ENCODE measurements at regions not wholly inside any gene's neighbourhood (a gene's known extent, or its start where the extent isn't known, plus 50 kb on each side); places are given as distances from the start of the nearest gene placed in this dataset.

DNA sequence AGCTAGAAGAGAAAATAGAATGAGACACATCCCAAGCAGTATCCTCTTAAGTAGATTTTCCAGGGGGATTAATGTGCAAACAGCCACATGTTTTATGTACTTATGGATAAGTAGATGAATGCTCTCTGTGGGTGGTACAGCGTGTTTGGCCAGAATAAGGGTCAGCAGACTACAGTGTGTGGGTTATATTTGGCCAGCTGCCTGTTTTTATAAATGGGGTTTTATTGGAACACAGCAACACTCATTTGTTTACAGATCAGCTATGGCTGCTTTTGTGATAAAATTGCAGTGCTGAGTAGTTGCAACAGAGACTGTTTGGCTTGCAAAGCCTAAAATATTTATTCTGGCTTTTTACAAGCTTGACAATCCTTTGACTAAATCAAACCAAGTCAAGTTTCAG is 780.2 kb upstream of the SEL1L start:
- H3K79me2 ChIP-seq = no peaks in the 10 kb centered on the region
- TF ChIP-seq CTCF (IDR thresholded peaks at IDR 0.05) = no peak

GRCh38 chr14:82328442-82328841 is 794.8 kb upstream of the SEL1L start:
- Histone ChIP-seq H3K9me3 (ENCODE audit: control insufficient read depth, low read length) (no peaks in the 10 kb centered on the region), H3K4me1 (no peaks in the 10 kb centered on the region), H3K27ac (no peak overlapping the region), H3K79me2 (no peaks in the 10 kb centered on the region), H2AFZ (no peak overlapping the region), H3K4me3 (ENCODE audit: low read depth, low read length) (no peak overlapping the region), H3K4me2 (ENCODE audit: low read length) (no peak overlapping the region), H3K27me3 (ENCODE audit: control insufficient read depth, insufficient read depth, low read length) (no peaks in the 10 kb centered on the region), H3K9ac (no peak overlapping the region), H3K36me3 (ENCODE audit: control insufficient read depth, insufficient read depth, low read length) (no peaks in the 10 kb centered on the region)
- TF ChIP-seq CTCF (IDR thresholded peaks at IDR 0.05) = no peak

More for the DNA sequence above, 780.2 kb upstream of the SEL1L start:
- Histone ChIP-seq H3K9me3 (ENCODE audit: control insufficient read depth, low read length) (no peaks in the 10 kb centered on the region), H3K27ac (no peak overlapping the region), H3K4me2 (ENCODE audit: low read length) (no peak overlapping the region), H3K27me3 (ENCODE audit: control insufficient read depth, insufficient read depth, low read length) (no peaks in the 10 kb centered on the region), H3K4me3 (ENCODE audit: low read depth, low read length) (no peak overlapping the region), H3K36me3 (ENCODE audit: control insufficient read depth, insufficient read depth, low read length) (no peaks in the 10 kb centered on the region), H3K9ac (no peak overlapping the region), H3K4me1 (no peaks in the 10 kb centered on the region), H2AFZ (no peak overlapping the region)

GRCh38 chr14:82341261-82341810 is 807.7 kb upstream of the SEL1L start:
- Histone ChIP-seq H2AFZ (no peak overlapping the region), H3K9ac (no peak overlapping the region), H3K79me2 (no peaks in the 10 kb centered on the region), H3K36me3 (ENCODE audit: control insufficient read depth, insufficient read depth, low read length) (no peaks in the 10 kb centered on the region), H3K4me2 (ENCODE audit: low read length) (no peak overlapping the region), H3K27ac (no peak overlapping the region), H3K4me3 (ENCODE audit: low read depth, low read length) (no peak overlapping the region), H3K9me3 (ENCODE audit: control insufficient read depth, low read length) (no peaks in the 10 kb centered on the region), H3K27me3 (ENCODE audit: control insufficient read depth, insufficient read depth, low read length) (no peaks in the 10 kb centered on the region), H3K4me1 (no peaks in the 10 kb centered on the region)
- no peak for TF ChIP-seq CTCF (IDR thresholded peaks at IDR 0.05)

GRCh38 chr14:82342596-82342995 is 808.9 kb upstream of the SEL1L start:
- TF ChIP-seq CTCF (IDR thresholded peaks at IDR 0.05) = no peak
- no peak overlapping the region for H2AFZ ChIP-seq
- no peak overlapping the region for H3K4me3 ChIP-seq (ENCODE audit: low read depth, low read length)
- no peaks in the 10 kb centered on the region for H3K4me1 ChIP-seq
- no peak overlapping the region for H3K9ac ChIP-seq
- no peaks in the 10 kb centered on the region for H3K79me2 ChIP-seq
- H3K27me3 ChIP-seq (ENCODE audit: control insufficient read depth, insufficient read depth, low read length) = no peaks in the 10 kb centered on the region
- no peaks in the 10 kb centered on the region for H3K9me3 ChIP-seq (ENCODE audit: control insufficient read depth, low read length)
- H3K36me3 ChIP-seq (ENCODE audit: control insufficient read depth, insufficient read depth, low read length) = no peaks in the 10 kb centered on the region
- no peak overlapping the region for H3K4me2 ChIP-seq (ENCODE audit: low read length)
- no peak overlapping the region for H3K27ac ChIP-seq

- no peak overlapping the region for H3K9ac ChIP-seq
- H3K27ac ChIP-seq = no peak overlapping the region
- no peaks in the 10 kb centered on the region for H3K4me1 ChIP-seq
- no peak overlapping the region for H3K4me3 ChIP-seq (ENCODE audit: low read depth, low read length)
- H3K9me3 ChIP-seq (ENCODE audit: control insufficient read depth, low read length) = no peaks in the 10 kb centered on the region
- no peak overlapping the region for H2AFZ ChIP-seq
- no peaks in the 10 kb centered on the region for H3K79me2 ChIP-seq
- H3K4me2 ChIP-seq (ENCODE audit: low read length) = no peak overlapping the region
- no peaks in the 10 kb centered on the region for H3K36me3 ChIP-seq (ENCODE audit: control insufficient read depth, insufficient read depth, low read length)
- no peaks in the 10 kb centered on the region for H3K27me3 ChIP-seq (ENCODE audit: control insufficient read depth, insufficient read depth, low read length)
- no peak for TF ChIP-seq CTCF (IDR thresholded peaks at IDR 0.05)
Measured at GRCh38 chr14:82345184-82345583, 811.5 kb upstream of the SEL1L start.
